ENCODE measurements at regions not wholly inside any gene's neighbourhood (a gene's known extent, or its start where the extent isn't known, plus 50 kb on each side); places are given as distances from the start of the nearest gene placed in this dataset.

DNA sequence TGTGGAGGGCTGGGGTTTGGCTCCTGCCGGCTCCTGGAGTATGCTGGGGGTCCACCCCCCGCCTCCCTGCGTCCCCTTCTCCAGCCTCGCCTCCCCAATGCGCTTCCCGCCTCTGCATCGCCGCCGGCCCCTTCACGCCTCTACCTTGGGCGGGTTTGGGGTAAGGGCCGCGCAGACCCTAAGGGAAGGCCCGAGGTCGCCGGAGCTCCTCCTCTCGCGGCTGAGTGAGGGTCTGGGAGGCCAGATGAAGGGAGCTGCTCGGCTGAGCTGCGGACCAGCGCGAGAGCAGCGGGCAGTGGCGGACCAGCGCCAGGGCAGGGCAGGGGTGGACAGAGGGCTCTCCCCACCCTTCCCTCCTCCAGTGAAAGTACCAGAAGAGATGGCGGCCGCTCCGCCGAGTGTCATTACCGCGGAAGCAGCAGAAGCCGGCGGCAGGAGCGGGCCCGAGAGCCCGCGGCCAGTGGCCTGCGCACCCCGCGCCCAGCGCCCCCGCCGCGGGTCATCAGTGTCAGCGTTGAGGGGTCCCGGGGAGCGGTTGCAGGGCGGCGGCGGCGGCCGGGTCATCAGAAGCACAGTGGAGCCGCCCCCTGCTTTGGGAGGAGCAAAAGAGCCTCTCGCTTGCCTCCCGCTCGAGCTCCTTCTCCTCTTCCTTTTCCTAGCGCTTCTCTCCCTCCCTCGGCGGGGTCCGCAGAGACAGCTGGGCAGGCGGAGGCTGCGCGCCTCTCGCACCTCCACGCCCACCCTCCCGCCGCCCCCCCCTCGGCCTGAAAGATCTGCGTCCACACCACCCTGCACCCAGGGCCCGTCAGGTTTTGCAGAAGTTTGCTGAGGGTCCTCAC is 255.6 kb upstream of the CADM1 start:
- TF ChIP-seq, protein P1, sequence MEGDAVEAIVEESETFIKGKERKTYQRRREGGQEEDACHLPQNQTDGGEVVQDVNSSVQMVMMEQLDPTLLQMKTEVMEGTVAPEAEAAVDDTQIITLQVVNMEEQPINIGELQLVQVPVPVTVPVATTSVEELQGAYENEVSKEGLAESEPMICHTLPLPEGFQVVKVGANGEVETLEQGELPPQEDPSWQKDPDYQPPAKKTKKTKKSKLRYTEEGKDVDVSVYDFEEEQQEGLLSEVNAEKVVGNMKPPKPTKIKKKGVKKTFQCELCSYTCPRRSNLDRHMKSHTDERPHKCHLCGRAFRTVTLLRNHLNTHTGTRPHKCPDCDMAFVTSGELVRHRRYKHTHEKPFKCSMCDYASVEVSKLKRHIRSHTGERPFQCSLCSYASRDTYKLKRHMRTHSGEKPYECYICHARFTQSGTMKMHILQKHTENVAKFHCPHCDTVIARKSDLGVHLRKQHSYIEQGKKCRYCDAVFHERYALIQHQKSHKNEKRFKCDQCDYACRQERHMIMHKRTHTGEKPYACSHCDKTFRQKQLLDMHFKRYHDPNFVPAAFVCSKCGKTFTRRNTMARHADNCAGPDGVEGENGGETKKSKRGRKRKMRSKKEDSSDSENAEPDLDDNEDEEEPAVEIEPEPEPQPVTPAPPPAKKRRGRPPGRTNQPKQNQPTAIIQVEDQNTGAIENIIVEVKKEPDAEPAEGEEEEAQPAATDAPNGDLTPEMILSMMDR (IDR thresholded peaks at IDR 0.05) = no peak
- TF ChIP-seq ZFX (IDR thresholded peaks at IDR 0.05; ENCODE audit: borderline replicate concordance) = no peak
- H3K27ac ChIP-seq = no peak overlapping the region

DNA sequence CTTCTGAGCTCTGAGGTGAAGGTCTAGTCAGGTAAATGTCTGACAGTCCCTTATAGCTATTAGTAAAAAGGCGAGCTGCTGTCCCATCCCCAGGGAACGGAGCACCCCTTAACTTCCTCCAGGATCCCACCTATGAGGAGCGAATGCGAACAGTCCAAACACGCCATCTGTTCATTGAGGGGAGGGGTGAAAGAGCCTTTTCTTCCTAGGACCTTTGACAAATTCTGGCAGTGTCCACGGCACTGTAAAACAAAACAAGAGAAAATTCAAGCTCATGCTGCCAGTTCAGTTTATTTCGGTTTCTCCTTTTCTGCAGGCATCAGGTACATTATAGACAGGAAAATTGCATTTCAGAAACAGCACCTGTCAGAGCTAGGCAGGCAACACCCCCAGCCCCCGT is 253.8 kb upstream of the CADM1 start:
- TF ChIP-seq ZFX (IDR thresholded peaks at IDR 0.05; ENCODE audit: borderline replicate concordance) = no peak
- TF ChIP-seq, protein P1 (IDR thresholded peaks at IDR 0.05) = no peak
- no peak overlapping the region for H3K27ac ChIP-seq

DNA sequence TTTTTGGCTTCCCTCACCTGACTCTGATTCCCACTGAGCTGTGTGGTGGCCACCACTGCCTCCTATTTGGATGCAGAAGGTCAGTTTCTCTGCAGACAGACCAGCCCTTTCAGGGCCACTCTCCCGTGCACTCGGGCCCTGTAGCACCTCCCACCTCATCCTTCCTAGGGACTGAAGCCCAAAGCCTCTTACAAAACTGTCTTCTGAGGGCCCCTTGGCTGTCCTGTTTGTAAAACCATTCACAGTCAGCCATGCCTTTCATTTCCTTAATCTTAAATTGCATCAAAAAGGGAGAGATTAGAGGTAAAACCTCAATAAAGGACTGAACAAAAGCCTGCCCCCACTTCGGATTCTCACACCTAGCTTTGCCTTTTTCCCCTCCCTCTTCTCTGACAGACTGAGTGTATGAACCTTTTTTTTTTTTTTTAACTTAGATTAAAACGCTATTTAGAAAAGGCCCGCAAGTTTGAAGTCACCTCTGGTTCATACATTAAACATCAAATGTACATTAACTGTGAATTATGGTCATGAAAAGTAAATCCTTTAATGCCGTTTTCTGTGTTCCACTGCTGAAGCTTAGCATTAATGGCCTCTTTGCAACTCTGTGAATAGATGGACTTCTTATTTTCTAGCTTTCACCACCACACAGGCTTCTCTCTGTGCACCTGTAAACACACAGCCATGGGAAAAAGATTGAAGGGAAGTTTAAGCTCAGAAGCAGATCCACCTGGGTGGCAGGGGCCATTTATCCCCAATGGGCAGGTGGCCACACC is 247.2 kb upstream of the CADM1 start:
- H3K27ac ChIP-seq = no peak overlapping the region
- TF ChIP-seq, protein P1 (IDR thresholded peaks at IDR 0.05) = no peak
- no peak for TF ChIP-seq ZFX (IDR thresholded peaks at IDR 0.05; ENCODE audit: borderline replicate concordance)

DNA sequence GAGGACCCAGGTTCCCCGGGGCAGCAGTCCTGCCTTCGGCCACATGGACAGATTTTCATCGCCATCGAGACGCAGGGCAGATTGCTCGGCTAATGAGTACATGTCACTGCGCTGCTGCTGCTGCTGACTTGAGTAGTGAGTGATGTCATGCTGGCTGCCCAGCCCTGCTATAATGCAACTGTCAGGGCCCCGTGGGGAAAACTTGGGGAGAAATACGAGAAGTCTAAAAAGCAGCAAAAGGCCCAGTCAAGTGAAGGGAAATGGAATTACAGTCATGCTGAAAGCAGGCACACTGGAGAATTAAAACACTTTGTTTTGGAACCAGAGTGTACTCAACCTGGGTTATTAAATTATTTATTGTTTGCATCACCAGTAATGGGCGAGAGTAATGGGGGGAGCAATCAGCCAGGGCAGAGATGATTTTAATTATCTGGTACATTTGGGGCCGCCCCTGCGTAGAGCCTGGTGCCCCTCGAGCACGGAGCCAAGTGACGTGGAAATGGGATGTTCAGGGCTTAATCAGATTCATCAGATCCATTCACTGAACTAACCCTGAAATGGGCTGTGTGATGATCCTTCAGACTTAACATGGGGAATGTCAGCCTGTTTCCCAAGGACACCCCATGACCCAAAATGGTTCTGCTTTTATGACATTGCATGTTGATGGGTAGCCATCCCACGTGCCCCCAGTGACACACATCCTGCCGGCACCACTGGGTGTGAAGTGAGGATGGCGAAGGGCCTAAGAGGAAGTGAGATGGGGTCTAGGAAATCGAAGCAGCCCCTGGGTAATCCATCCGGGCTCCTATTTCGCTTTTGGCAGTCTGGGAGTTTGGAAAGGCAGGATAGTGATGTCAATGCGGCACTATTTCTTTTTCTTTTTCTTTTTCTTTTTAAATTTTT is 241.6 kb upstream of the CADM1 start:
- no peak overlapping the region for H3K27ac ChIP-seq
- TF ChIP-seq, protein P1 (IDR thresholded peaks at IDR 0.05) = no peak
- TF ChIP-seq ZFX (IDR thresholded peaks at IDR 0.05; ENCODE audit: borderline replicate concordance) = no peak

DNA sequence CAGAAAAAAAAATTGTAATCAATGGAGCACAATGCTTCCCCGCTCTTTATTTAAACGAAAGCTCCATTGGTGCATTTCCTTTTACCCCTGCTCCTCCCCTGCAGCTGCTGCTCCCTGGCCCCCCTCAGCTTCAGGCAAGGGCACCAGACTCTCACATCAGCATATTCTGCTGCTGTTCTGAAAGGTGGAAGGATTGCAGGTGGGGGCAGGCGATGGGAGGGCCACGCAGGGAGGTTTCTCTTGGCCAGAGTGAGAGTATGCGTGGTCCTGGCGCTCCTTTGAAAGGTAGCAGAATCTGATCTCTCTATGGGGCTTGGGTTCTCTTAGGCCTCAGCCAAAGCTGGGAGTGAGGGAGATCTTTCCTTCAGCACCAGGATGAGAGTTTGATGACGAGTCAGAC is 240.9 kb upstream of the CADM1 start:
- TF ChIP-seq, protein P1 (IDR thresholded peaks at IDR 0.05) = no peak
- no peak for TF ChIP-seq ZFX (IDR thresholded peaks at IDR 0.05; ENCODE audit: borderline replicate concordance)

DNA sequence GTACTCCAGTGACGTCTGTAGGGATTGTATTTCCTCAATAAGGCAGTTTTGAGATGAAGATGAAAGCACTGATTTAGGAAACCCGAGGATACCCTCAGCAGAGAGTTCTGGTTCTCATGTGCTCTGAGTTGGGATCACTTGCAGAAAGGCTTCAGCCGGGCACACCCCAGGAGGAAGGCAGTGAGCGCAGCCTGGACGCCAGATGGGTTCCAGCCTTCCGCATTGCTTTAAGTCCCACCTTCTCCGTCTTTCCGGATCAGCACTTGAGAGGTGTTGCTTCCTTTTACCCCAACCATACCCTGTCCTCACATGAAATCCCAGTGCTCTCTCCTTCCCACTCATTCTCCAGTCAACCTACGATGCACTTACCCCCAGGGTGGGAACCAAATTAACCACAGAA is 239.5 kb upstream of the CADM1 start:
- TF ChIP-seq, protein P1 (IDR thresholded peaks at IDR 0.05) = no peak
- TF ChIP-seq ZFX (IDR thresholded peaks at IDR 0.05; ENCODE audit: borderline replicate concordance) = no peak
- no peak overlapping the region for H3K27ac ChIP-seq

More for the DNA sequence above, 240.9 kb upstream of the CADM1 start:
- H3K27ac ChIP-seq = no peak overlapping the region

Measured in 22Rv1 (cell line).